PC-3 (cell line): ENCODE measurements at regions not wholly inside any gene's neighbourhood (a gene's known extent, or its start where the extent isn't known, plus 50 kb on each side); places are given as distances from the start of the nearest gene placed in this dataset.

ENCODE experiments used
- ATAC-seq: fragments of 200-7000 bp; cut with Tn5 transposase; 2 replicates; pipeline ENCODE4 v1.9.1; 2020; ENCODE audit warnings: mild to moderate bottlenecking, moderate library complexity
- BruUV-seq: library from RNA; stranded (reverse); fragments of 400-500 nt; replicated peaks from 2 replicates; lab custom pipeline; 2021; lab: Mats Ljungman, UMichigan
- CTCF ChIA-PET: fragments of 300-600 bp; sonication (Branson Sonifier 250); formaldehyde crosslinking; loops from one replicate; lab custom pipeline; 2022; ENCODE audit warnings: antibody characterized with exemption; lab: Charles Lee
- POLR2A ChIA-PET: fragments of 300-600 bp; sonication (Branson Sonifier 250); formaldehyde crosslinking; loops from one replicate; lab custom pipeline; 2022; ENCODE audit warnings: antibody characterized with exemption; ENCODE audit not compliant: unreplicated experiment; lab: Charles Lee
- DNase-seq: peaks from one replicate; pipeline ENCODE4 v3.0.0-alpha.2; 2015
- H2AFZ ChIP-seq: fragments of 300-600 bp; sonication (generic); 2 replicates; pipeline ENCODE4 v1.6.0; 2016; ENCODE audit warnings: antibody characterized with exemption, low read length
- H3F3A ChIP-seq: fragments of 300-600 bp; sonication (generic); one replicate; pipeline ENCODE4 v1.6.0; 2017; ENCODE audit warnings: antibody characterized with exemption, low read length, control low read depth, mild to moderate bottlenecking; ENCODE audit not compliant: unreplicated experiment
- H3K27ac ChIP-seq: fragments of 300-600 bp; sonication (generic); 2 replicates; pipeline ENCODE4 v1.5.1; 2016; ENCODE audit warnings: mild to moderate bottlenecking, low read length
- H3K27me3 ChIP-seq: fragments of 300-600 bp; sonication (generic); 2 replicates; pipeline ENCODE4 v1.6.1; 2016; ENCODE audit warnings: low read length, mixed read lengths
- H3K36me3 ChIP-seq: fragments of 300-600 bp; sonication (generic); 2 replicates; pipeline ENCODE4 v1.6.1; 2016; ENCODE audit warnings: low read depth, mixed run types, low read length, mixed read lengths
- H3K4me1 ChIP-seq: fragments of 300-600 bp; sonication (generic); 2 replicates; pipeline ENCODE4 v1.5.1; 2016; ENCODE audit warnings: low read length; ENCODE audit not compliant: insufficient read depth
- H3K4me2 ChIP-seq: fragments of 300-600 bp; sonication (generic); 2 replicates; pipeline ENCODE4 v1.6.0; 2016; ENCODE audit warnings: low read length
- H3K4me3 ChIP-seq: fragments of 300-600 bp; sonication (generic); 2 replicates; pipeline ENCODE4 v1.5.1; 2016; ENCODE audit warnings: mild to moderate bottlenecking, low read length, mixed read lengths
- H3K79me2 ChIP-seq: fragments of 300-600 bp; sonication (generic); 2 replicates; pipeline ENCODE4 v1.6.1; 2017; ENCODE audit warnings: low read length, mixed read lengths
- H3K9ac ChIP-seq: fragments of 300-600 bp; sonication (generic); 2 replicates; pipeline ENCODE4 v1.6.0; 2016; ENCODE audit warnings: mild to moderate bottlenecking, low read length
- H3K9me2 ChIP-seq: fragments of 300-600 bp; sonication (generic); replicated peaks from 2 replicates; pipeline ENCODE4 v1.6.1; 2016; ENCODE audit warnings: mixed run types, low read length, mixed read lengths
- H3K9me3 ChIP-seq: fragments of 300-600 bp; sonication (generic); 2 replicates; pipeline ENCODE4 v1.6.1; 2016; ENCODE audit warnings: low read length, mixed read lengths
- H4K20me1 ChIP-seq: fragments of 300-600 bp; sonication (generic); 2 replicates; pipeline ENCODE4 v1.6.1; 2016; ENCODE audit warnings: low read length, mixed read lengths
- EZH2 ChIP-seq: fragments of 300-600 bp; sonication (generic); IDR thresholded peaks from one replicate; pipeline ENCODE4 v1.6.1; 2017; ENCODE audit warnings: antibody characterized with exemption, mild to moderate bottlenecking, low read length; ENCODE audit not compliant: unreplicated experiment
- EZH2phosphoT487 ChIP-seq: fragments of 300-600 bp; sonication (generic); IDR thresholded peaks from 2 replicates; pipeline ENCODE4 v1.6.1; 2018; ENCODE audit warnings: mild to moderate bottlenecking, antibody characterized with exemption, low read length, borderline replicate concordance
- intact Hi-C: fragments of 100-400 bp; cut with micrococcal nuclease; formaldehyde crosslinking; loops from 2 replicates; pipeline ENCODE4 v1.9.0; 2023
- TF ChIP-seq, protein P1 (sequence below): fragments of 300-600 bp; sonication (generic); conservative IDR thresholded peaks from 2 replicates; pipeline ENCODE4 v1.5.1; 2017; ENCODE audit warnings: antibody characterized with exemption, low read depth, mild to moderate bottlenecking, low read length

DNA sequence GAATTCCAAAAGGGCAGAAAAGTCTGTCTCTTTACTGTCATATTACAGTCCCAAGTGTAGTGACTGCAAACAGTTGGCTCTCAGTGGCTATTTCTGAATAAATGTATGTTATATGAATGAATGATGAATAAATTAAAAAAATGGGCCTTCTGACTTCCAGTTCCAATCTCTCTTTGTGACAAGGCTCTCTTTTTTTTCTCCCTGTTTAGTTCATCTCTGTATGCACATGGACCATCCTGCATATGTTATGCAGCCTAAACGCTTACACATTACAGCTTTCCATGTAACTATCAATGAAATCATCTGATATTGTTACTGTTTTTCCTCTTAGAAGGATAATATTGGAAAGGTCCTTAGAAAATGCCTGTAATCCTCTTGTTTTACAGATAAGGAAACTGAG lies 363.0 kb downstream of the NUF2 start:
- no peak overlapping the region for H3K9ac ChIP-seq
- ATAC-seq, result no peak
- H3K9me3 ChIP-seq, result 0 out of 2 replicates have a peak, but pooled peaks cover 7% of the 10 kb centered on the region
- POLR2A ChIA-PET, result no interaction called here
- intact Hi-C loops, result no loop called here
- no peaks in the 10 kb centered on the region for H3K4me1 ChIP-seq
- TF ChIP-seq EZH2, result no peak
- no peak for TF ChIP-seq EZH2phosphoT487
- TF ChIP-seq, protein P1, sequence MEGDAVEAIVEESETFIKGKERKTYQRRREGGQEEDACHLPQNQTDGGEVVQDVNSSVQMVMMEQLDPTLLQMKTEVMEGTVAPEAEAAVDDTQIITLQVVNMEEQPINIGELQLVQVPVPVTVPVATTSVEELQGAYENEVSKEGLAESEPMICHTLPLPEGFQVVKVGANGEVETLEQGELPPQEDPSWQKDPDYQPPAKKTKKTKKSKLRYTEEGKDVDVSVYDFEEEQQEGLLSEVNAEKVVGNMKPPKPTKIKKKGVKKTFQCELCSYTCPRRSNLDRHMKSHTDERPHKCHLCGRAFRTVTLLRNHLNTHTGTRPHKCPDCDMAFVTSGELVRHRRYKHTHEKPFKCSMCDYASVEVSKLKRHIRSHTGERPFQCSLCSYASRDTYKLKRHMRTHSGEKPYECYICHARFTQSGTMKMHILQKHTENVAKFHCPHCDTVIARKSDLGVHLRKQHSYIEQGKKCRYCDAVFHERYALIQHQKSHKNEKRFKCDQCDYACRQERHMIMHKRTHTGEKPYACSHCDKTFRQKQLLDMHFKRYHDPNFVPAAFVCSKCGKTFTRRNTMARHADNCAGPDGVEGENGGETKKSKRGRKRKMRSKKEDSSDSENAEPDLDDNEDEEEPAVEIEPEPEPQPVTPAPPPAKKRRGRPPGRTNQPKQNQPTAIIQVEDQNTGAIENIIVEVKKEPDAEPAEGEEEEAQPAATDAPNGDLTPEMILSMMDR, result no peak
- H3K36me3 ChIP-seq, result no peaks in the 10 kb centered on the region
- no peak overlapping the region for H3K4me2 ChIP-seq
- H3K27ac ChIP-seq, result no peak overlapping the region
- no peaks in the 10 kb centered on the region for H3K27me3 ChIP-seq
- H3K4me3 ChIP-seq, result no peak overlapping the region
- no peaks in the 10 kb centered on the region for H3K79me2 ChIP-seq
- H2AFZ ChIP-seq, result no peak overlapping the region
- CTCF ChIA-PET, result no interaction called here
- no peak for DNase-seq
- no peaks in the 10 kb centered on the region for H3K9me2 ChIP-seq
- H4K20me1 ChIP-seq, result no peaks in the 10 kb centered on the region
- no peaks in the 10 kb centered on the region for H3F3A ChIP-seq
- BruUV-seq, result no TSS peak

DNA sequence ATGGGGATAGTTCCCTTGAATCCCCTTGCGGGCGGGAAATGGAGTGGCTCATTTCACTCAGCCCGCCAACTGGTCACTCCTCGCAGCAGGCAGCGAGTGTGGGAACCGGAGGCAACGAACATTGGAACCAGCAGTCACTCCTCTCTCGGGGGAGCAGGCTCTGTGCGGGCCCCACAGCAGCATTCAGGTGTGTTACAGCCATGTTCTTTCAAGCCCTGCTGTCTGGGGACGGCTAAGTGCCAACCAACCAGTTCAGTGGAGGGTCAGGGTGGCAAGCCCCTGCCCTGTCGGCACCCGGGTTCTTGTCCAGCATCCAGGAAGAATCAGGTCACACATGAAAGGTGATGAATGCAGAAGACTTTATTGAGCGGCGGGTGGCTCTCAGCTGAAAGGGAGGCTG lies 370.5 kb downstream of the NUF2 start:
- DNase-seq (no peak), ATAC-seq (no peak)
- intact Hi-C loops, result no loop called here
- no peaks in the 10 kb centered on the region for H3K36me3 ChIP-seq
- H3K9me2 ChIP-seq, result no peaks in the 10 kb centered on the region
- no peaks in the 10 kb centered on the region for H3F3A ChIP-seq
- H3K4me2 ChIP-seq, result no peak overlapping the region
- no peaks in the 10 kb centered on the region for H3K4me1 ChIP-seq
- H2AFZ ChIP-seq, result no peak overlapping the region
- no peak overlapping the region for H3K27ac ChIP-seq
- no TSS peak for BruUV-seq
- H3K4me3 ChIP-seq, result no peak overlapping the region
- H3K27me3 ChIP-seq, result peaks cover 5% of the 10 kb centered on the region; the same call in 1 of the 2 replicates
- ChIA-PET CTCF (no interaction called here), POLR2A (no interaction called here)
- no peaks in the 10 kb centered on the region for H3K79me2 ChIP-seq
- no peaks in the 10 kb centered on the region for H4K20me1 ChIP-seq
- TF ChIP-seq, protein P1, result no peak
- no peak for TF ChIP-seq EZH2
- no peak for TF ChIP-seq EZH2phosphoT487
- H3K9me3 ChIP-seq, result no peaks in the 10 kb centered on the region
- no peak overlapping the region for H3K9ac ChIP-seq

DNA sequence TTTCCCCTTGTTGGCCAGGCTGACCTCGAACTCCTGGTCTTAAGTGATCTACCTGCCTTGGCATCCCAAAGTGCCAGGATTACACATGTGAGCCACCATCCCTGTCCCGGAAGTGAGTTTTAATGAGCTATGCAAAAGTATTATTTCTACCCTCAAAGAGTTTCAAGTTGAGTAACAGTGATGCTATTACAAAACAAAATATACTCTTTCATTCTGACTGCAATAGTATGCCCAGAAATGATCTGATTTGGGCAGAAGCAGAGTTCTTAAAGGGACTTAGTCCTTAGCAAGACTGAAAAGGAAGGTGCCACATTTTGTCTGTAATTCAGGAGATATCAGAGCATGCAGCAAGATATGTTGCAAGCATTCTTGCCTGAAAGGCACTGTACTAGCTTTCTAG lies 375.4 kb downstream of the NUF2 start:
- Histone ChIP-seq H3K27me3 (0 out of 2 replicates have a peak, but pooled peaks cover 5% of the 10 kb centered on the region), H3K27ac (no peak overlapping the region), H3K9me3 (no peaks in the 10 kb centered on the region), H3K9ac (no peak overlapping the region), H3K9me2 (no peaks in the 10 kb centered on the region), H3K36me3 (no peaks in the 10 kb centered on the region), H2AFZ (no peak overlapping the region), H3K4me2 (no peak overlapping the region), H3K4me3 (no peak overlapping the region), H3K4me1 (no peaks in the 10 kb centered on the region), H4K20me1 (no peaks in the 10 kb centered on the region), H3F3A (no peaks in the 10 kb centered on the region), H3K79me2 (no peaks in the 10 kb centered on the region)
- intact Hi-C loops, result no loop called here
- ChIA-PET CTCF (no interaction called here), POLR2A (no interaction called here)
- no TSS peak for BruUV-seq
- no peak for ATAC-seq
- TF ChIP-seq, protein P1, result no peak
- TF ChIP-seq EZH2 (no peak), EZH2phosphoT487 (no peak)
- DNase-seq, result no peak
